Glutamatergic neuron (in vitro differentiated cells): ENCODE measurements at regions not wholly inside any gene's neighbourhood (a gene's known extent, or its start where the extent isn't known, plus 50 kb on each side); places are given as distances from the start of the nearest gene placed in this dataset.

Source experiments
- DNase-seq: peaks from one replicate; pipeline ENCODE4 v3.0.0; 2022
- H3K27ac Mint-ChIP-seq: one replicate; pipeline ENCODE4 v1.8.0; 2020; ENCODE audit warnings: mild to moderate bottlenecking, mixed read lengths, inconsistent platforms; ENCODE audit not compliant: unreplicated experiment
- H3K27me3 Mint-ChIP-seq: one replicate; pipeline ENCODE4 v1.8.0; 2020; ENCODE audit warnings: mild to moderate bottlenecking, moderate library complexity, mixed read lengths, inconsistent platforms; ENCODE audit not compliant: unreplicated experiment
- H3K36me3 Mint-ChIP-seq: one replicate; pipeline ENCODE4 v1.8.0; 2020; ENCODE audit warnings: mild to moderate bottlenecking, mixed read lengths, inconsistent platforms; ENCODE audit not compliant: unreplicated experiment
- H3K4me1 Mint-ChIP-seq: one replicate; pipeline ENCODE4 v1.8.0; 2020; ENCODE audit warnings: mild to moderate bottlenecking, low read depth, mixed read lengths, inconsistent platforms; ENCODE audit not compliant: unreplicated experiment
- H3K4me3 Mint-ChIP-seq: one replicate; pipeline ENCODE4 v1.8.0; 2020; ENCODE audit warnings: mild to moderate bottlenecking, mixed read lengths, inconsistent platforms; ENCODE audit not compliant: unreplicated experiment
- H3K9me3 Mint-ChIP-seq: one replicate; pipeline ENCODE4 v1.8.0; 2020; ENCODE audit warnings: mild to moderate bottlenecking, moderate library complexity, mixed read lengths, inconsistent platforms; ENCODE audit not compliant: unreplicated experiment
- TF ChIP-seq, protein P1 (sequence below): fragments of 200-600 bp; sonication (generic); IDR thresholded peaks from one replicate; pipeline ENCODE4 v1.5.0; 2021; ENCODE audit not compliant: partially characterized antibody, unreplicated experiment

DNA sequence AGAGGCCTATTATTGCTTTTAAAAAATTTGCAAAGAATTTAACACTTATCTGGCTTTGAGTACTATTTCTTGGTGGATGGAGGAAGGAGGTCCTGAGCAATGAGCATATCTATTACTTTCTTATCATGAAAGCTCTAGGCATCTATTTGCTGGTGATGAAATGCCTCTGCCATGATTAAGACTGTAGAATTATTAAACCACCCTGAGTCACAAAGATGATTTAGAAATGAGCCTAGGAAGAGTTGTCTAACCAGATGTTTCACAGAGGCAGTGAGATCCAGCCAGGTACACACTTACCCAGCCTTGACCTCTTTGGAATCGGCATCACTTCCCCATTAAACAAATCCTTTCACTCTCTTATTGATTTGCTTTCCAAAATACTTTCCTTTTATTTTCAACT is 304.4 kb upstream of the KIF2A start:
- H3K4me3 Mint-ChIP-seq, result no peak overlapping the region

DNA sequence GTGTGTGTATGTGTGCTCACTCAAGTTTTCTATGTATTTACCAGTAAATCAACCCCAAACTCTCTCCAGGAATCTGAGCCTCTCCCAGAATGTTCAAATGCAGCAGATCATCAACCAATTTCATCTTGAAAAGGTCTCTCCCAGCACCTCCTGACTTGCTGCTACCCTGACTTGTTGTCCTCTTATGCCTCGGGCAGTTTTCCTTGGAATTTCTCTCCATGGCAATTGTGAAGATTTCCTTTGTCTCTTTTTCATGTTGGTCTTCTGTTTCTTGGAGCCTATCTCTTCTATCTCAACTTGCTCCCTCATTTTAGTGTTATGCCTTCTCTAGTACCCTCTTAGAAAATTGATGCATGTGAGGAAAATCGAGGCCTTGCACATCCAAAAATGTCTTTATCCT is 303.6 kb upstream of the KIF2A start:
- Mint-ChIP-seq H3K4me1 (no peaks in the 10 kb centered on the region), H3K9me3 (no peaks in the 10 kb centered on the region), H3K4me3 (no peak overlapping the region), H3K27ac (no peak overlapping the region), H3K36me3 (no peaks in the 10 kb centered on the region), H3K27me3 (peaks cover 2% of the 10 kb centered on the region)
- no peak for DNase-seq
- TF ChIP-seq, protein P1, sequence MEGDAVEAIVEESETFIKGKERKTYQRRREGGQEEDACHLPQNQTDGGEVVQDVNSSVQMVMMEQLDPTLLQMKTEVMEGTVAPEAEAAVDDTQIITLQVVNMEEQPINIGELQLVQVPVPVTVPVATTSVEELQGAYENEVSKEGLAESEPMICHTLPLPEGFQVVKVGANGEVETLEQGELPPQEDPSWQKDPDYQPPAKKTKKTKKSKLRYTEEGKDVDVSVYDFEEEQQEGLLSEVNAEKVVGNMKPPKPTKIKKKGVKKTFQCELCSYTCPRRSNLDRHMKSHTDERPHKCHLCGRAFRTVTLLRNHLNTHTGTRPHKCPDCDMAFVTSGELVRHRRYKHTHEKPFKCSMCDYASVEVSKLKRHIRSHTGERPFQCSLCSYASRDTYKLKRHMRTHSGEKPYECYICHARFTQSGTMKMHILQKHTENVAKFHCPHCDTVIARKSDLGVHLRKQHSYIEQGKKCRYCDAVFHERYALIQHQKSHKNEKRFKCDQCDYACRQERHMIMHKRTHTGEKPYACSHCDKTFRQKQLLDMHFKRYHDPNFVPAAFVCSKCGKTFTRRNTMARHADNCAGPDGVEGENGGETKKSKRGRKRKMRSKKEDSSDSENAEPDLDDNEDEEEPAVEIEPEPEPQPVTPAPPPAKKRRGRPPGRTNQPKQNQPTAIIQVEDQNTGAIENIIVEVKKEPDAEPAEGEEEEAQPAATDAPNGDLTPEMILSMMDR, result no peak

More for the DNA sequence above, 304.4 kb upstream of the KIF2A start:
- Mint-ChIP-seq H3K4me1 (no peaks in the 10 kb centered on the region), H3K36me3 (no peaks in the 10 kb centered on the region), H3K27me3 (no peaks in the 10 kb centered on the region), H3K27ac (no peak overlapping the region), H3K9me3 (no peaks in the 10 kb centered on the region)
- no peak for DNase-seq
- TF ChIP-seq, protein P1, result no peak

DNA sequence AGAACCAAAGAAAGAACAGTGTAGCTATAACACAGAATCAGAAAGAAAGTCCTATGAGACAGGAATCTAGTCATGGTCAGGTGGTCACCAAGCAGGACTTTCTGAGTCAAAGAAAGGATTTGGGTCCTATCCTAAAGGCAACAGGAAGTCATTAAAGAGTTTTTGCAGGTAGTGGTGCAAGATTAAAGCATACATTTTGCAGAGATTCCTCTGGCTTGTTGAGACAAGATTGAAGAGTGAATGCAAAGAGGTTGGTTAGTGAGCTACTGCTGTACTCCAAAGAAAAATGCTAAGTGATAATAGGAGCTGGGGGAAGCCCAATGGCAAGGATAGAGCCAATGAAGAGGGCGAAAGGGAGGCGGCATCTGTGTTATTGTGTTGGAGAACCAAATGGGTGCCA is 300.5 kb upstream of the KIF2A start:
- Mint-ChIP-seq H3K4me1 (peaks cover 3% of the 10 kb centered on the region), H3K36me3 (no peaks in the 10 kb centered on the region), H3K9me3 (no peaks in the 10 kb centered on the region), H3K27ac (no peak overlapping the region), H3K4me3 (no peak overlapping the region), H3K27me3 (peaks cover 2% of the 10 kb centered on the region)
- TF ChIP-seq, protein P1, result no peak
- no peak for DNase-seq

DNA sequence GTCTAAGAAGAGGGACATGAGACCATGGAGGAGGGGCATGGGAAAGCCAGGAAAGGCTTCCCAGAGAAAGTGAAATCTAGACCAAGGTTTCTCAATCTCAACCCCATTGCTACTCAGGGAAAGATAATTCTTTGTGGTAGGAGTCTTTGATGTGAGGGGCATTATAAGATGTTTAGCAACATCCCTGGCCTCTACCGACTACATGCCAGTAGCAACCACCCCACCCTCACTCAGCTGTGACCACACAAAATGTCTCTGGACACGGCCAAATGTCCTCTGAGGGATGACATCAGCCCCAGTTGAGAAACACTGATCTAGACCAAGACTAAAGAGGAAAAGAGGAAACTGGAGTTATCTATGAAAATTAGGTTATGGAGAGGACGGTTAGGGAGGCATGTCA is 298.5 kb upstream of the KIF2A start:
- H3K4me3 Mint-ChIP-seq, result no peak overlapping the region
- no peaks in the 10 kb centered on the region for H3K36me3 Mint-ChIP-seq
- H3K27me3 Mint-ChIP-seq, result peaks cover 2% of the 10 kb centered on the region
- TF ChIP-seq, protein P1, result no peak
- no peaks in the 10 kb centered on the region for H3K9me3 Mint-ChIP-seq
- H3K27ac Mint-ChIP-seq, result no peak overlapping the region
- H3K4me1 Mint-ChIP-seq, result peaks cover 3% of the 10 kb centered on the region
- DNase-seq, result no peak

DNA sequence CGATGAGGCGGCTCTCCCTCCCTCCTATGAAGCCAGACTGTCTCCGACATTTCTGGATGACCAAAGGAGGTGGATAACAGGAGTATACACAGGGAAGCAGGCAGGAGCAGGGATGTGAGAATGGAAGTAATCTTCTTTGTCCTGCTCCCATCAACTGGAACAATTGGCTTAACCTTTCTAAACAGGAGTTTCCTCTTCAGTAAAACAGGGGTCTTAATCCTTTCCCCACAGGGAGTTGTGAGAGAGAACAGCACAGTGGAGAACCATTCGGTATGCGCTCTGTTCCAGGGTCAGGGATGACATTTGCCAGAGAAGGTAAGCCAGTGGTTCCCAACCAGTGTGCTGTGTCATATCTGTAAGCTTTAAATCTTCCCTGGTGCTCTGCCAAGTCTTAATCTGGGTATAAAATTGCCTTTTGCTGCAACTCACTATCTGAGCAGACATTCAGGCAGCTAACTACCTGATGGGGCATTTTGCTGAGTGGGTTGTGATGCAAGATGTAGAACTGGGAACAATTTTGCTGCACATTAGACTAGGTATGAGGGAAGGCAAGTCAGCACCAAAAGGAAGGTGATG is 294.8 kb upstream of the KIF2A start:
- Mint-ChIP-seq H3K27ac (no peak overlapping the region), H3K4me3 (no peak overlapping the region), H3K36me3 (no peaks in the 10 kb centered on the region), H3K4me1 (peaks cover 3% of the 10 kb centered on the region), H3K27me3 (peaks cover 2% of the 10 kb centered on the region), H3K9me3 (no peaks in the 10 kb centered on the region)
- no peak for DNase-seq
- TF ChIP-seq, protein P1, result no peak
